Neural progenitor cell (in vitro differentiated cells): ENCODE measurements at regions not wholly inside any gene's neighbourhood (a gene's known extent, or its start where the extent isn't known, plus 50 kb on each side); places are given as distances from the start of the nearest gene placed in this dataset.

ENCODE experiments used
- DNase-seq: peaks from one replicate; pipeline ENCODE4 v3.0.0-alpha.2; 2016; ENCODE audit warnings: low spot score
- H2AFZ ChIP-seq: fragments of 200-600 bp; sonication (generic); replicated peaks from 2 replicates; pipeline ENCODE4 v1.6.1; 2016; ENCODE audit warnings: antibody characterized with exemption
- H3F3A ChIP-seq: fragments of 200-600 bp; sonication (generic); 2 replicates; pipeline ENCODE4 v1.6.1; 2016; ENCODE audit warnings: antibody characterized with exemption, low read depth
- H3K27ac ChIP-seq: fragments of 200-600 bp; sonication (generic); 2 replicates; pipeline ENCODE4 v1.5.1; 2016; ENCODE audit warnings: mild to moderate bottlenecking
- H3K27me3 ChIP-seq: fragments of 200-600 bp; sonication (generic); 2 replicates; pipeline ENCODE4 v1.6.1; 2016; ENCODE audit warnings: mild to moderate bottlenecking, moderate library complexity
- H3K36me3 ChIP-seq: fragments of 200-600 bp; sonication (generic); 2 replicates; pipeline ENCODE4 v1.5.1; 2016
- H3K4me1 ChIP-seq: fragments of 200-600 bp; sonication (generic); 2 replicates; pipeline ENCODE4 v1.6.1; 2016; ENCODE audit warnings: mixed run types
- H3K4me2 ChIP-seq: fragments of 200-600 bp; sonication (generic); 2 replicates; pipeline ENCODE4 v1.6.1; 2016
- H3K4me3 ChIP-seq: fragments of 200-600 bp; sonication (generic); 2 replicates; pipeline ENCODE4 v1.5.1; 2016
- H3K79me2 ChIP-seq: fragments of 200-600 bp; sonication (generic); 2 replicates; pipeline ENCODE4 v1.6.1; 2016; ENCODE audit warnings: low read depth
- H3K9ac ChIP-seq: fragments of 200-600 bp; sonication (generic); 2 replicates; pipeline ENCODE4 v1.6.1; 2016
- H3K9me3 ChIP-seq: fragments of 200-600 bp; sonication (generic); 2 replicates; pipeline ENCODE4 v1.5.1; 2016; ENCODE audit warnings: low read depth
- H4K20me1 ChIP-seq: fragments of 200-600 bp; sonication (generic); 2 replicates; pipeline ENCODE4 v1.6.1; 2016; ENCODE audit warnings: low read depth
- H3K27ac Mint-ChIP-seq: 3 replicates; pipeline ENCODE4 v1.8.0; 2021; ENCODE audit warnings: mixed read lengths
- H3K27me3 Mint-ChIP-seq: 2 replicates; pipeline ENCODE4 v1.8.0; 2022; ENCODE audit warnings: low read depth, mild to moderate bottlenecking, inconsistent platforms, moderate library complexity, mixed read lengths; ENCODE audit not compliant: insufficient read depth
- H3K36me3 Mint-ChIP-seq: 3 replicates; pipeline ENCODE4 v1.8.0; 2021; ENCODE audit warnings: mixed read lengths
- H3K4me1 Mint-ChIP-seq: 3 replicates; pipeline ENCODE4 v1.8.0; 2021; ENCODE audit warnings: mixed read lengths
- H3K4me3 Mint-ChIP-seq: 3 replicates; pipeline ENCODE4 v1.8.0; 2021; ENCODE audit warnings: mild to moderate bottlenecking, moderate library complexity, mixed read lengths
- H3K9me3 Mint-ChIP-seq: 3 replicates; pipeline ENCODE4 v1.8.0; 2020; ENCODE audit warnings: mixed read lengths
- EZH2 ChIP-seq: fragments of 200-600 bp; sonication (generic); IDR thresholded peaks from 2 replicates; pipeline ENCODE4 v1.6.1; 2017; ENCODE audit warnings: antibody characterized with exemption, mild to moderate bottlenecking, moderate library complexity
- EZH2phosphoT487 ChIP-seq: fragments of 200-600 bp; sonication (generic); IDR thresholded peaks from 2 replicates; pipeline ENCODE4 v1.6.1; 2017; ENCODE audit warnings: antibody characterized with exemption
- TF ChIP-seq, protein P1 (sequence below): fragments of 200-600 bp; sonication (generic); IDR thresholded peaks from 2 replicates; pipeline ENCODE4 v1.5.1; 2017; ENCODE audit warnings: antibody characterized with exemption, mild to moderate bottlenecking

- H3K4me3 ChIP-seq = no peak overlapping the region
- H4K20me1 ChIP-seq = no peaks in the 10 kb centered on the region
- no peaks in the 10 kb centered on the region for H3F3A ChIP-seq
- H3K27me3 ChIP-seq = no peaks in the 10 kb centered on the region
- Mint-ChIP-seq H3K27me3 (no peaks in the 10 kb centered on the region), H3K4me1 (peaks cover 19% of the 10 kb centered on the region), H3K36me3 (no peaks in the 10 kb centered on the region), H3K27ac (no peak overlapping the region), H3K9me3 (no peaks in the 10 kb centered on the region), H3K4me3 (no peak overlapping the region)
- no peak overlapping the region for H3K4me2 ChIP-seq
- no peaks in the 10 kb centered on the region for H3K79me2 ChIP-seq
- no peak for TF ChIP-seq EZH2
- TF ChIP-seq EZH2phosphoT487 = no peak
- TF ChIP-seq, protein P1, sequence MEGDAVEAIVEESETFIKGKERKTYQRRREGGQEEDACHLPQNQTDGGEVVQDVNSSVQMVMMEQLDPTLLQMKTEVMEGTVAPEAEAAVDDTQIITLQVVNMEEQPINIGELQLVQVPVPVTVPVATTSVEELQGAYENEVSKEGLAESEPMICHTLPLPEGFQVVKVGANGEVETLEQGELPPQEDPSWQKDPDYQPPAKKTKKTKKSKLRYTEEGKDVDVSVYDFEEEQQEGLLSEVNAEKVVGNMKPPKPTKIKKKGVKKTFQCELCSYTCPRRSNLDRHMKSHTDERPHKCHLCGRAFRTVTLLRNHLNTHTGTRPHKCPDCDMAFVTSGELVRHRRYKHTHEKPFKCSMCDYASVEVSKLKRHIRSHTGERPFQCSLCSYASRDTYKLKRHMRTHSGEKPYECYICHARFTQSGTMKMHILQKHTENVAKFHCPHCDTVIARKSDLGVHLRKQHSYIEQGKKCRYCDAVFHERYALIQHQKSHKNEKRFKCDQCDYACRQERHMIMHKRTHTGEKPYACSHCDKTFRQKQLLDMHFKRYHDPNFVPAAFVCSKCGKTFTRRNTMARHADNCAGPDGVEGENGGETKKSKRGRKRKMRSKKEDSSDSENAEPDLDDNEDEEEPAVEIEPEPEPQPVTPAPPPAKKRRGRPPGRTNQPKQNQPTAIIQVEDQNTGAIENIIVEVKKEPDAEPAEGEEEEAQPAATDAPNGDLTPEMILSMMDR = no peak
- peaks cover 8% of the 10 kb centered on the region for H3K4me1 ChIP-seq
- H3K9me3 ChIP-seq = peaks cover 3% of the 10 kb centered on the region
- H3K36me3 ChIP-seq = no peaks in the 10 kb centered on the region
- no peak overlapping the region for H3K27ac ChIP-seq
- no peak overlapping the region for H3K9ac ChIP-seq
- no peak for DNase-seq
- no peak overlapping the region for H2AFZ ChIP-seq
Observed at GRCh38 chrX:7500386-7500785, 342.6 kb upstream of the VCX start.

DNA sequence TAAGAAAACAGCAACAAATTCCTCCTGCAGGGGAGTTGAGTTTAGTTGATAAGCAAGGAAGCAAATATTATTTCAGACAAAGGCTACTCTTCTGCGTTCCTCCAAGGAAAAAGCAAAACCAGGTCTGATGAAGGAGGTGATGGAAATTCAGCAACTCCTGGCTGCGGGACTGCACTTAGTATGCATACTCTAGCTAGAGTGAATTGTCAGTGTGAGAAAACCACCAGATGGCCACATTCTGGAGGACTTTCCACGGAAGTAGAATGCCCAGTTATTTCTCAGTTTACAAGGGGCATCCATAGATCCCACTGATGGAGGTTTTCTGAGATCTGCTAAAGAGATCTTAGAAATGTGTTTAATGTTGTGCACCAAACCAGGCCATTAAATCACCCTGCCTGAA, 338.6 kb upstream of the PUDP start:
- H3K27ac Mint-ChIP-seq = no peak overlapping the region
- no peaks in the 10 kb centered on the region for H3K27me3 Mint-ChIP-seq
- TF ChIP-seq, protein P1 = no peak
- TF ChIP-seq EZH2phosphoT487 (no peak), EZH2 (no peak)
- Histone ChIP-seq H3K27me3 (no peaks in the 10 kb centered on the region), H3K9ac (no peak overlapping the region), H4K20me1 (no peaks in the 10 kb centered on the region), H3K4me1 (no peaks in the 10 kb centered on the region), H3K36me3 (no peaks in the 10 kb centered on the region), H2AFZ (no peak overlapping the region), H3F3A (no peaks in the 10 kb centered on the region), H3K27ac (no peak overlapping the region), H3K9me3 (peaks cover 5% of the 10 kb centered on the region), H3K79me2 (no peaks in the 10 kb centered on the region), H3K4me3 (no peak overlapping the region), H3K4me2 (no peak overlapping the region)
- DNase-seq = no peak
- peaks cover 2% of the 10 kb centered on the region for H3K4me1 Mint-ChIP-seq
- no peak overlapping the region for H3K4me3 Mint-ChIP-seq
- peaks cover 10% of the 10 kb centered on the region for H3K9me3 Mint-ChIP-seq
- no peaks in the 10 kb centered on the region for H3K36me3 Mint-ChIP-seq

DNA sequence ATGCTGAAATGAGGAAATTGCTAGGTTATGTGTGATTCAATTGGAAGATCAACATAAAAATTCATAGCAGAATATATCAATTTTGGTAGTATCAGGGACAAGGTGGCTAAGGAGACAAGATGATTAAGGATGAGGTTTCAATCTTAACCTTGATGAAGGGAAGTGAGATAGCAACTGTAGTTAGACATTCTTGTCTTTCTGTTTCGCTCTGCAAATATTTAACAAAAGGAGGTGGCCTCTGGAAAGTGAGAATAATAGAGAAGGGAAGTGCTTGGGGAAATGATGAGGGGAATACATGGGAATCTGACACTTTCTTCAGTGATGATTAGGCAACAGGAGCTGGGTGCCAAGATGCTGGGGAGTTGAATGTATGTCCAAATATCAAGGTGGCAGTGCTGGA, 337.1 kb upstream of the PUDP start:
- Mint-ChIP-seq H3K27ac (no peak overlapping the region), H3K4me3 (no peak overlapping the region), H3K36me3 (no peaks in the 10 kb centered on the region), H3K27me3 (no peaks in the 10 kb centered on the region), H3K4me1 (peaks cover 2% of the 10 kb centered on the region), H3K9me3 (peaks cover 10% of the 10 kb centered on the region)
- Histone ChIP-seq H3K27ac (no peak overlapping the region), H3K9me3 (peaks cover 5% of the 10 kb centered on the region), H3K4me3 (no peak overlapping the region), H3K36me3 (no peaks in the 10 kb centered on the region), H2AFZ (no peak overlapping the region), H3K4me2 (no peak overlapping the region), H3K79me2 (no peaks in the 10 kb centered on the region), H3K27me3 (no peaks in the 10 kb centered on the region), H4K20me1 (no peaks in the 10 kb centered on the region), H3K4me1 (no peaks in the 10 kb centered on the region), H3F3A (no peaks in the 10 kb centered on the region), H3K9ac (no peak overlapping the region)
- no peak for DNase-seq
- TF ChIP-seq EZH2phosphoT487 (no peak), EZH2 (no peak)
- TF ChIP-seq, protein P1 = no peak
